ENCODE measurements at regions not wholly inside any gene's neighbourhood (a gene's known extent, or its start where the extent isn't known, plus 50 kb on each side); places are given as distances from the start of the nearest gene placed in this dataset.

DNA sequence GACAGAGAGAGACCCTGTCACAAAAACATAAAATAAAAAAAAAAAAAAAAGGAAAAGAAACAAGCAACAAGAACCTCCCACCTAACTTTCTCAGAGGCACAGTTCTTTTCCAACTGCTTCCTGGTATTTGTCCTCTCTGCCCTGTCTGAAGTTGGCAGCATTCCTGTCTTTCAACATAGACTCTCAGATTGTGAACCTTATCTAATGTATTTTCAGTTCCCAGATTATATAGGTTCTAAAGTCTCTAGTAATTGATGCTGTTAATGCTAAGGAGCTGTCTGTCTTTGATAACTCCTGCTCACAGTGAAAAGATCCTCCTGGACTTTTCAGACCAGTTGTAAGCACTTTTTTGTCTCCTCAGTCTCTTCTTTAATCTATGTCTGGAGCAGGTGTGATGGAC lies 199.5 kb upstream of the P2RY1 start:
- TF ChIP-seq, protein P1, sequence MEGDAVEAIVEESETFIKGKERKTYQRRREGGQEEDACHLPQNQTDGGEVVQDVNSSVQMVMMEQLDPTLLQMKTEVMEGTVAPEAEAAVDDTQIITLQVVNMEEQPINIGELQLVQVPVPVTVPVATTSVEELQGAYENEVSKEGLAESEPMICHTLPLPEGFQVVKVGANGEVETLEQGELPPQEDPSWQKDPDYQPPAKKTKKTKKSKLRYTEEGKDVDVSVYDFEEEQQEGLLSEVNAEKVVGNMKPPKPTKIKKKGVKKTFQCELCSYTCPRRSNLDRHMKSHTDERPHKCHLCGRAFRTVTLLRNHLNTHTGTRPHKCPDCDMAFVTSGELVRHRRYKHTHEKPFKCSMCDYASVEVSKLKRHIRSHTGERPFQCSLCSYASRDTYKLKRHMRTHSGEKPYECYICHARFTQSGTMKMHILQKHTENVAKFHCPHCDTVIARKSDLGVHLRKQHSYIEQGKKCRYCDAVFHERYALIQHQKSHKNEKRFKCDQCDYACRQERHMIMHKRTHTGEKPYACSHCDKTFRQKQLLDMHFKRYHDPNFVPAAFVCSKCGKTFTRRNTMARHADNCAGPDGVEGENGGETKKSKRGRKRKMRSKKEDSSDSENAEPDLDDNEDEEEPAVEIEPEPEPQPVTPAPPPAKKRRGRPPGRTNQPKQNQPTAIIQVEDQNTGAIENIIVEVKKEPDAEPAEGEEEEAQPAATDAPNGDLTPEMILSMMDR (optimal IDR thresholded peaks at IDR 0.05 in 1 of 3, IDR thresholded peaks at IDR 0.05 in 1 of 3, conservative IDR thresholded peaks at IDR 0.05 in 1 of 3; ENCODE audit: extremely low read depth in 1 of 3, insufficient read depth in 2 of 3, low read length in 3 of 3), result no peak
- TF ChIP-seq EZH2 (IDR thresholded peaks at IDR 0.05; ENCODE audit: low read length), result no peak

All from keratinocyte (primary cell).